BJ (cell line): ENCODE measurements at regions not wholly inside any gene's neighbourhood (a gene's known extent, or its start where the extent isn't known, plus 50 kb on each side); places are given as distances from the start of the nearest gene placed in this dataset.
A peak's percentile ranks its signal among the peaks of the same experiment; 100 is the strongest.

Source experiments
- CTCF ChIA-PET: fragments of 350-600 bp; formaldehyde crosslinking; extraction: SDS; loops from one replicate; lab custom pipeline; 2021; ENCODE audit warnings: antibody characterized with exemption, inconsistent platforms; lab: Yijun Ruan, JAX
- POLR2A ChIA-PET: fragments of 300-600 bp; sonication (Branson Sonifier 250); formaldehyde crosslinking; extraction: SDS; loops from one replicate; lab custom pipeline; 2021; ENCODE audit warnings: antibody characterized with exemption; lab: Charles Lee
- DNase-seq: peaks from one replicate; pipeline ENCODE4 v3.0.0-alpha.2; 2011; ENCODE audit warnings: low read depth
- H3K27me3 ChIP-seq: 2 replicates; pipeline ENCODE4 v1.6.0; 2011; ENCODE audit warnings: low read length; ENCODE audit not compliant: control insufficient read depth, insufficient read depth
- H3K36me3 ChIP-seq: 2 replicates; pipeline ENCODE4 v1.5.1; 2011; ENCODE audit warnings: low read length; ENCODE audit not compliant: control insufficient read depth, insufficient read depth
- H3K4me3 ChIP-seq: 2 replicates; pipeline ENCODE4 v1.5.1; 2011; ENCODE audit warnings: low read depth, mild to moderate bottlenecking, control low read depth, low read length
- CTCF ChIP-seq: IDR thresholded peaks from 2 replicates; pipeline ENCODE4 v1.5.1; 2011; ENCODE audit warnings: low read depth, mild to moderate bottlenecking, control low read depth, inconsistent platforms, low read length, moderate library complexity; ENCODE audit not compliant: insufficient read depth

- no peak for DNase-seq
- ChIA-PET CTCF (interaction anchor here (0.7 to 1.7 kb wide), 4 partner anchors 8 to 100 kb away, joined by 3 to 7 read pairs (median 4); no protein-coding TSS in a partner anchor), POLR2A (no interaction called here)
- TF ChIP-seq CTCF: no peak
- Histone ChIP-seq H3K4me3 (no peak overlapping the region), H3K36me3 (no peaks in the 10 kb centered on the region), H3K27me3 (no peaks in the 10 kb centered on the region)
These were observed 115.2 kb downstream of the OLFM4 start for GRCh38 chr13:53143757-53144339.

- H3K36me3 ChIP-seq: no peaks in the 10 kb centered on the region
- H3K27me3 ChIP-seq: no peaks in the 10 kb centered on the region
- TF ChIP-seq CTCF: no peak
- ChIA-PET CTCF (no interaction called here), POLR2A (no interaction called here)
- DNase-seq: no peak
- H3K4me3 ChIP-seq: no peak overlapping the region
These were observed 116.2 kb downstream of the OLFM4 start for GRCh38 chr13:53144826-53145225.

- no peak for TF ChIP-seq CTCF
- no peak for DNase-seq
- Histone ChIP-seq H3K36me3 (no peaks in the 10 kb centered on the region), H3K27me3 (no peaks in the 10 kb centered on the region), H3K4me3 (no peak overlapping the region)
- ChIA-PET CTCF (no interaction called here), POLR2A (no interaction called here)
These were observed 122.0 kb downstream of the OLFM4 start for GRCh38 chr13:53150568-53150967.

GRCh38 chr13:53151336-53152056 lies 122.9 kb downstream of the OLFM4 start:
- ChIA-PET POLR2A (no interaction called here), CTCF (interaction anchor here (0.5 to 3.3 kb wide), 27 partner anchors 8 to 1975 kb away, joined by 3 to 31 read pairs (median 4); no protein-coding TSS in a partner anchor)
- no peaks in the 10 kb centered on the region for H3K27me3 ChIP-seq
- DNase-seq: no peak
- H3K36me3 ChIP-seq: no peaks in the 10 kb centered on the region
- TF ChIP-seq CTCF: peak; percentile 80
- no peak overlapping the region for H3K4me3 ChIP-seq

- DNase-seq: no peak
- CTCF ChIA-PET: interaction anchor here (0.5 to 3.3 kb wide), 28 partner anchors 9 to 1974 kb away, joined by 3 to 31 read pairs (median 4); no protein-coding TSS in a partner anchor
- H3K4me3 ChIP-seq: no peak overlapping the region
- POLR2A ChIA-PET: no interaction called here
- no peaks in the 10 kb centered on the region for H3K27me3 ChIP-seq
- no peak for TF ChIP-seq CTCF
- no peaks in the 10 kb centered on the region for H3K36me3 ChIP-seq
These were observed 123.4 kb downstream of the OLFM4 start for GRCh38 chr13:53152057-53152421.
